ENCODE measurements at regions not wholly inside any gene's neighbourhood (a gene's known extent, or its start where the extent isn't known, plus 50 kb on each side); places are given as distances from the start of the nearest gene placed in this dataset.

DNA sequence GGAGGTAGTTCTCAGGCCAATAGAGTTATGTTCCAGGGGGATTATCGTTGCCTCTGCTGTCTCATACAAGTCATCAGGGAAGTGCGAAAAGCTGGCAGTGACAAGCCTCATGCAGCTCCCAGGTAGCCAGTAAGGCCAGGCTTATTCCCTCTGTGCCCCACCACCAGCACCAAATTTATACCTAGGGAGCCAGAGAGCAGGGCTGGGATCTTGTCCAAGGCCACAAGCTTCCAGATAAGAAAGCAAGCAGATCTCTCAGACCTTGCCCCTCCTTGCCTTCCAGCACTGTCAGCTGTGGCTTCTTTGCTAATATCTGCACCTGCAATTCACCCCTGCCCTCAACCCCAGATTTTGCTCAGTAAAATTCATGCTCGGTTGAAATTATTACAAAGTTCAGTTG lies 206.3 kb upstream of the FAT3 start:
- TF ChIP-seq CTCF (IDR thresholded peaks at IDR 0.05; ENCODE audit: low read length) (no peak), EZH2 (optimal IDR thresholded peaks at IDR 0.05; ENCODE audit: low read depth, low read length) (no peak), EZH2phosphoT487 (IDR thresholded peaks at IDR 0.05; ENCODE audit: low read length) (no peak)
